OCI-LY1 (cell line): ENCODE measurements at regions not wholly inside any gene's neighbourhood (a gene's known extent, or its start where the extent isn't known, plus 50 kb on each side); places are given as distances from the start of the nearest gene placed in this dataset.

Experiments
- EZH2 ChIP-seq: fragments of 200-600 bp; sonication (generic), shearing (Covaris generic); IDR thresholded peaks from 2 replicates; pipeline ENCODE4 v1.8.0; 2017; ENCODE audit warnings: borderline replicate concordance, mixed run types, mild to moderate bottlenecking, antibody characterized with exemption, low read length, moderate library complexity, mixed read lengths
- TF ChIP-seq, protein P1 (sequence below): fragments of 200-600 bp; sonication (generic), shearing (Covaris generic); IDR thresholded peaks from 2 replicates; pipeline ENCODE4 v1.5.1; 2017; ENCODE audit warnings: mild to moderate bottlenecking, antibody characterized with exemption, low read length, moderate library complexity, mixed read lengths

DNA sequence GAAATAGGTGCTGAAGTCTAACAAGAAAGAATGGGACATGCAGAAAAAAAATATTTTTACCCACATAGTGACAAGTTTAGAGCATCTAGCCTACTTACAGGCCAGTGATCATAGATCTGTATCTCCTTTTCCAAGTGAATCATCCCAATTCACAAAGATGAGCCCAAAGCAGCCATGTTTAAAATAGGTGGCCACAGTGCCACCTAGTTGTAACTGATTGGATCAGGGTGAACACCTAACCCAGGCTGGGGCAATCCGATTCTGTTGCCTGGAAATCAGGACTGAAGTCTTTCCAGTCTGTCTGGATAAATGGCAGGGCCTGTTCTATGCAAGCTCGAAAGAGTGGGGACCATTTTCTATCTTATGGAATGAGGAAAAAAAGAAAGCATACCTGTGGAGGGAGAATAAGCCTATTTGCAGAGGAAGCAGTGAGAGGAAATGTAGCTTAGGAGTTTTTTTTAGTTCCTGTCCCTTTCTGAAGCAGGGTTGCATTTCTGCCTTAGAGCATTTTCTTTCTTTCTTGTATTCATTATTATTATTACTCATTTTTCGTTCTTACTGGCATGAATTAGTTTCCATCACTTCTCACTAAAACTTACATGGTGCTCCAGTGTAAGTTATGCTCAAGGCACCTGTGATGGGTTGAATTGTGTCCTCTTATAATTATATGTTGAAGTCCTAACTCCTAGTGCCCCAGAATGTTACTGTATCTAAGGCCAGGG lies 113.2 kb upstream of the RAG2 start:
- TF ChIP-seq, protein P1, sequence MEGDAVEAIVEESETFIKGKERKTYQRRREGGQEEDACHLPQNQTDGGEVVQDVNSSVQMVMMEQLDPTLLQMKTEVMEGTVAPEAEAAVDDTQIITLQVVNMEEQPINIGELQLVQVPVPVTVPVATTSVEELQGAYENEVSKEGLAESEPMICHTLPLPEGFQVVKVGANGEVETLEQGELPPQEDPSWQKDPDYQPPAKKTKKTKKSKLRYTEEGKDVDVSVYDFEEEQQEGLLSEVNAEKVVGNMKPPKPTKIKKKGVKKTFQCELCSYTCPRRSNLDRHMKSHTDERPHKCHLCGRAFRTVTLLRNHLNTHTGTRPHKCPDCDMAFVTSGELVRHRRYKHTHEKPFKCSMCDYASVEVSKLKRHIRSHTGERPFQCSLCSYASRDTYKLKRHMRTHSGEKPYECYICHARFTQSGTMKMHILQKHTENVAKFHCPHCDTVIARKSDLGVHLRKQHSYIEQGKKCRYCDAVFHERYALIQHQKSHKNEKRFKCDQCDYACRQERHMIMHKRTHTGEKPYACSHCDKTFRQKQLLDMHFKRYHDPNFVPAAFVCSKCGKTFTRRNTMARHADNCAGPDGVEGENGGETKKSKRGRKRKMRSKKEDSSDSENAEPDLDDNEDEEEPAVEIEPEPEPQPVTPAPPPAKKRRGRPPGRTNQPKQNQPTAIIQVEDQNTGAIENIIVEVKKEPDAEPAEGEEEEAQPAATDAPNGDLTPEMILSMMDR, result peak; percentile 49
- no peak for TF ChIP-seq EZH2
